HEK293 (cell line): ENCODE measurements at regions not wholly inside any gene's neighbourhood (a gene's known extent, or its start where the extent isn't known, plus 50 kb on each side); places are given as distances from the start of the nearest gene placed in this dataset.

ENCODE experiments used
- CTCF ChIA-PET: fragments of 350-600 bp; formaldehyde crosslinking; extraction: SDS; loops from one replicate; lab custom pipeline; 2021; ENCODE audit warnings: antibody characterized with exemption; lab: Yijun Ruan, JAX
- POLR2A ChIA-PET: fragments of 300-600 bp; formaldehyde crosslinking; extraction: SDS; loops from one replicate; lab custom pipeline; 2020; ENCODE audit warnings: antibody characterized with exemption, inconsistent platforms; lab: Yijun Ruan, JAX
- H3K27ac ChIP-seq: fragments of 200-500 bp; sonication (Bioruptor generic); 2 replicates; pipeline ENCODE4 v1.5.1; 2014; ENCODE audit warnings: low read depth, low read length, control low read depth, inconsistent platforms; ENCODE audit errors: extremely low read depth
- H3K36me3 ChIP-seq, 2 experiments: fragments of 200-500 bp in 1 of 2; sonication (Bioruptor generic) in 1 of 2; 1 replicate in 1 of 2; 2 replicates in 1 of 2; pipeline ENCODE4 v1.5.1; 2014 to 2017; ENCODE audit warnings: inconsistent platforms in 2 of 2, low read length in 2 of 2; ENCODE audit not compliant: control insufficient read depth in 2 of 2, insufficient read depth in 1 of 2
- H3K4me1 ChIP-seq: fragments of 200-500 bp; sonication (Bioruptor generic); 2 replicates; pipeline ENCODE4 v1.5.1; 2014; ENCODE audit warnings: mild to moderate bottlenecking, low read length, inconsistent platforms; ENCODE audit not compliant: control insufficient read depth, insufficient read depth
- H3K4me3 ChIP-seq: 2 replicates; pipeline ENCODE4 v1.5.1; 2011; ENCODE audit warnings: low read depth, mild to moderate bottlenecking, control low read depth, low read length, moderate library complexity
- H3K9me3 ChIP-seq: fragments of 200-500 bp; sonication (Bioruptor generic); 2 replicates; pipeline ENCODE4 v1.5.1; 2014; ENCODE audit warnings: low read depth, low read length, inconsistent platforms; ENCODE audit not compliant: control insufficient read depth, insufficient read depth
- GLI4 ChIP-seq: fragments of 450-650 bp; formaldehyde crosslinking; IDR thresholded peaks from 2 replicates; pipeline ENCODE4 v1.5.1; 2016; ENCODE audit warnings: missing biosample characterization, missing genetic modification characterization
- KLF10 ChIP-seq: fragments of 450-650 bp; IDR thresholded peaks from 2 replicates; pipeline ENCODE4 v1.5.1; 2018; ENCODE audit warnings: missing biosample characterization, mild to moderate bottlenecking, missing genetic modification characterization
- MEIS1 ChIP-seq: sonication (generic); formaldehyde crosslinking; IDR thresholded peaks from 2 replicates; pipeline ENCODE4 v1.8.1; 2022; ENCODE audit warnings: missing genetic modification reagents, mild to moderate bottlenecking, borderline replicate concordance
- SALL2 ChIP-seq: fragments of 450-650 bp; formaldehyde crosslinking; IDR thresholded peaks from 2 replicates; pipeline ENCODE4 v1.5.0; 2017; ENCODE audit warnings: missing biosample characterization, mild to moderate bottlenecking, missing genetic modification characterization, borderline replicate concordance
- SP3 ChIP-seq: fragments of 450-650 bp; formaldehyde crosslinking; IDR thresholded peaks from 2 replicates; pipeline ENCODE4 v1.5.1; 2016; ENCODE audit warnings: missing biosample characterization, missing genetic modification characterization
- YY1 ChIP-seq: fragments of 450-650 bp; formaldehyde crosslinking; IDR thresholded peaks from 2 replicates; pipeline ENCODE4 v1.5.1; 2018; ENCODE audit warnings: missing biosample characterization, missing genetic modification characterization
- YY2 ChIP-seq: fragments of 450-650 bp; formaldehyde crosslinking; IDR thresholded peaks from 2 replicates; pipeline ENCODE4 v1.5.1; 2016; ENCODE audit warnings: missing biosample characterization, missing genetic modification characterization
- ZBTB21 ChIP-seq: fragments of 450-650 bp; formaldehyde crosslinking; IDR thresholded peaks from 2 replicates; pipeline ENCODE4 v1.5.1; 2017; ENCODE audit warnings: missing biosample characterization, missing genetic modification characterization
- ZFHX2 ChIP-seq: fragments of 450-650 bp; formaldehyde crosslinking; conservative IDR thresholded peaks from 2 replicates; pipeline ENCODE4 v1.5.1; 2016; ENCODE audit warnings: missing biosample characterization, missing genetic modification characterization
- ZNF10 ChIP-seq: fragments of 450-650 bp; formaldehyde crosslinking; IDR thresholded peaks from 2 replicates; pipeline ENCODE4 v1.5.1; 2017; ENCODE audit warnings: missing biosample characterization, missing genetic modification characterization
- ZNF121 ChIP-seq: fragments of 450-650 bp; formaldehyde crosslinking; IDR thresholded peaks from 2 replicates; pipeline ENCODE4 v1.5.1; 2016; ENCODE audit warnings: missing biosample characterization, missing genetic modification characterization
- ZNF16 ChIP-seq: fragments of 450-650 bp; formaldehyde crosslinking; IDR thresholded peaks from 2 replicates; pipeline ENCODE4 v1.5.1; 2016; ENCODE audit warnings: low read depth, missing biosample characterization, missing genetic modification characterization
- ZNF19 ChIP-seq: fragments of 450-650 bp; formaldehyde crosslinking; IDR thresholded peaks from 2 replicates; pipeline ENCODE4; 2016; ENCODE audit warnings: missing biosample characterization, missing genetic modification characterization, low read depth
- ZNF24 ChIP-seq: fragments of 450-650 bp; formaldehyde crosslinking; IDR thresholded peaks from 2 replicates; pipeline ENCODE4 v1.5.1; 2016; ENCODE audit warnings: missing biosample characterization, missing genetic modification characterization
- ZNF266 ChIP-seq: fragments of 450-650 bp; formaldehyde crosslinking; IDR thresholded peaks from 2 replicates; pipeline ENCODE4 v1.5.1; 2016; ENCODE audit warnings: missing biosample characterization, missing genetic modification characterization, low read depth
- ZNF292 ChIP-seq: fragments of 450-650 bp; formaldehyde crosslinking; IDR thresholded peaks from 2 replicates; pipeline ENCODE4 v1.5.1; 2016; ENCODE audit warnings: low read depth, missing biosample characterization, missing genetic modification characterization, borderline replicate concordance
- ZNF394 ChIP-seq: fragments of 450-650 bp; formaldehyde crosslinking; IDR thresholded peaks from 2 replicates; pipeline ENCODE4 v1.5.1; 2016; ENCODE audit warnings: missing biosample characterization, missing genetic modification characterization, mild to moderate bottlenecking, moderate library complexity, borderline replicate concordance
- ZNF48 ChIP-seq: fragments of 450-650 bp; formaldehyde crosslinking; IDR thresholded peaks from 2 replicates; pipeline ENCODE4 v1.5.1; 2016; ENCODE audit warnings: missing biosample characterization, missing genetic modification characterization
- ZNF529 ChIP-seq: fragments of 450-650 bp; formaldehyde crosslinking; IDR thresholded peaks from 2 replicates; pipeline ENCODE4 v1.5.1; 2017; ENCODE audit warnings: missing genetic modification characterization, missing biosample characterization; ENCODE audit not compliant: insufficient replicate concordance
- ZNF555 ChIP-seq: fragments of 450-650 bp; formaldehyde crosslinking; conservative IDR thresholded peaks from 2 replicates; pipeline ENCODE4 v1.5.1; 2017; ENCODE audit warnings: missing biosample characterization, mild to moderate bottlenecking, missing genetic modification characterization, inconsistent platforms
- ZNF560 ChIP-seq: fragments of 450-650 bp; formaldehyde crosslinking; IDR thresholded peaks from 2 replicates; pipeline ENCODE4 v1.5.1; 2017; ENCODE audit warnings: missing biosample characterization, missing genetic modification characterization, borderline replicate concordance
- ZNF707 ChIP-seq: fragments of 450-650 bp; formaldehyde crosslinking; IDR thresholded peaks from 2 replicates; pipeline ENCODE4 v1.5.1; 2016; ENCODE audit warnings: missing biosample characterization, missing genetic modification characterization
- ZNF837 ChIP-seq: fragments of 450-650 bp; formaldehyde crosslinking; IDR thresholded peaks from 2 replicates; pipeline ENCODE4 v1.5.1; 2016; ENCODE audit warnings: missing biosample characterization, missing genetic modification characterization
- ZNF843 ChIP-seq: fragments of 450-650 bp; formaldehyde crosslinking; IDR thresholded peaks from 2 replicates; pipeline ENCODE4 v1.5.1; 2016; ENCODE audit warnings: missing biosample characterization, missing genetic modification characterization
- TF ChIP-seq, protein P1 (sequence below): fragments of 450-650 bp; formaldehyde crosslinking; conservative IDR thresholded peaks from 2 replicates; pipeline ENCODE4 v1.5.1; 2016; ENCODE audit warnings: low read depth, missing biosample characterization, missing genetic modification characterization
- TF ChIP-seq, protein P2 (sequence below): fragments of 450-650 bp; formaldehyde crosslinking; IDR thresholded peaks from 2 replicates; pipeline ENCODE4 v1.5.1; 2016; ENCODE audit warnings: missing biosample characterization, missing genetic modification characterization
- TF ChIP-seq, protein P3 (sequence below): fragments of 450-650 bp; formaldehyde crosslinking; IDR thresholded peaks from 2 replicates; pipeline ENCODE4 v1.5.1; 2016; ENCODE audit warnings: missing biosample characterization, missing genetic modification characterization
- TF ChIP-seq, protein P4 (sequence below): fragments of 450-650 bp; formaldehyde crosslinking; IDR thresholded peaks from 2 replicates; pipeline ENCODE4 v1.5.1; 2017; ENCODE audit warnings: missing biosample characterization, mild to moderate bottlenecking, missing genetic modification characterization, moderate library complexity
- TF ChIP-seq, protein P5 (sequence below): fragments of 450-650 bp; formaldehyde crosslinking; IDR thresholded peaks from 2 replicates; pipeline ENCODE4 v1.5.1; 2016; ENCODE audit warnings: missing biosample characterization, missing genetic modification characterization, low read depth

DNA sequence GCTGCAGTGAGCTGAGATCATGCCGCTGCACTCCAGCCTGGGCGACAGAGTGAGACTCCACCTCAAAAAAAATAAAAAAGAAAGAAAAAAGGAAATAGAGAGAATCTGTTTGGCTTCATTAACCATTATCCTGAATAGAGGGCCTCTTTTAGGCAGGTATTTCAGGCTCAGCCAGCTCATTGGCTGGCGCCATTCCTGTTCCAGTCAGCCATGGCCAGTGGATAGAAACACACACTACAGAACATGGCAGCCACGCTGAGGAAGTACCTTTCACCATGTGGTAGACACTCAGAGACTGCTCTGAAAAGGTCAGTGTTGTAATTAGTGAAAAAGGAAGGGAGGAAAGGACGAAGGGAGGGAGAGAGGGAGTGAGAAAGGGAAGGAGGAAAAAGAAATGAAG lies 340.0 kb upstream of the ACTBL2 start:
- Histone ChIP-seq H3K4me1 (no peaks in the 10 kb centered on the region), H3K36me3 (no peaks in the 10 kb centered on the region), H3K9me3 (no peaks in the 10 kb centered on the region), H3K4me3 (no peak overlapping the region), H3K27ac (no peak overlapping the region)
- TF ChIP-seq, protein P1, sequence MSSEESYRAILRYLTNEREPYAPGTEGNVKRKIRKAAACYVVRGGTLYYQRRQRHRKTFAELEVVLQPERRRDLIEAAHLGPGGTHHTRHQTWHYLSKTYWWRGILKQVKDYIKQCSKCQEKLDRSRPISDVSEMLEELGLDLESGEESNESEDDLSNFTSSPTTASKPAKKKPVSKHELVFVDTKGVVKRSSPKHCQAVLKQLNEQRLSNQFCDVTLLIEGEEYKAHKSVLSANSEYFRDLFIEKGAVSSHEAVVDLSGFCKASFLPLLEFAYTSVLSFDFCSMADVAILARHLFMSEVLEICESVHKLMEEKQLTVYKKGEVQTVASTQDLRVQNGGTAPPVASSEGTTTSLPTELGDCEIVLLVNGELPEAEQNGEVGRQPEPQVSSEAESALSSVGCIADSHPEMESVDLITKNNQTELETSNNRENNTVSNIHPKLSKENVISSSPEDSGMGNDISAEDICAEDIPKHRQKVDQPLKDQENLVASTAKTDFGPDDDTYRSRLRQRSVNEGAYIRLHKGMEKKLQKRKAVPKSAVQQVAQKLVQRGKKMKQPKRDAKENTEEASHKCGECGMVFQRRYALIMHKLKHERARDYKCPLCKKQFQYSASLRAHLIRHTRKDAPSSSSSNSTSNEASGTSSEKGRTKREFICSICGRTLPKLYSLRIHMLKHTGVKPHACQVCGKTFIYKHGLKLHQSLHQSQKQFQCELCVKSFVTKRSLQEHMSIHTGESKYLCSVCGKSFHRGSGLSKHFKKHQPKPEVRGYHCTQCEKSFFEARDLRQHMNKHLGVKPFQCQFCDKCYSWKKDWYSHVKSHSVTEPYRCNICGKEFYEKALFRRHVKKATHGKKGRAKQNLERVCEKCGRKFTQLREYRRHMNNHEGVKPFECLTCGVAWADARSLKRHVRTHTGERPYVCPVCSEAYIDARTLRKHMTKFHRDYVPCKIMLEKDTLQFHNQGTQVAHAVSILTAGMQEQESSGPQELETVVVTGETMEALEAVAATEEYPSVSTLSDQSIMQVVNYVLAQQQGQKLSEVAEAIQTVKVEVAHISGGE (tag by site-specific recombination) = no peak
- TF ChIP-seq ZNF10 = no peak
- TF ChIP-seq, protein P2, sequence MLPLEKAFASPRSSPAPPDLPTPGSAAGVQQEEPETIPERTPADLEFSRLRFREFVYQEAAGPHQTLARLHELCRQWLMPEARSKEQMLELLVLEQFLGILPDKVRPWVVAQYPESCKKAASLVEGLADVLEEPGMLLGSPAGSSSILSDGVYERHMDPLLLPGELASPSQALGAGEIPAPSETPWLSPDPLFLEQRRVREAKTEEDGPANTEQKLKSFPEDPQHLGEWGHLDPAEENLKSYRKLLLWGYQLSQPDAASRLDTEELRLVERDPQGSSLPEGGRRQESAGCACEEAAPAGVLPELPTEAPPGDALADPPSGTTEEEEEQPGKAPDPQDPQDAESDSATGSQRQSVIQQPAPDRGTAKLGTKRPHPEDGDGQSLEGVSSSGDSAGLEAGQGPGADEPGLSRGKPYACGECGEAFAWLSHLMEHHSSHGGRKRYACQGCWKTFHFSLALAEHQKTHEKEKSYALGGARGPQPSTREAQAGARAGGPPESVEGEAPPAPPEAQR (tag by site-specific recombination) = no peak
- no peak for TF ChIP-seq ZNF24 (tag by site-specific recombination)
- TF ChIP-seq, protein P3, sequence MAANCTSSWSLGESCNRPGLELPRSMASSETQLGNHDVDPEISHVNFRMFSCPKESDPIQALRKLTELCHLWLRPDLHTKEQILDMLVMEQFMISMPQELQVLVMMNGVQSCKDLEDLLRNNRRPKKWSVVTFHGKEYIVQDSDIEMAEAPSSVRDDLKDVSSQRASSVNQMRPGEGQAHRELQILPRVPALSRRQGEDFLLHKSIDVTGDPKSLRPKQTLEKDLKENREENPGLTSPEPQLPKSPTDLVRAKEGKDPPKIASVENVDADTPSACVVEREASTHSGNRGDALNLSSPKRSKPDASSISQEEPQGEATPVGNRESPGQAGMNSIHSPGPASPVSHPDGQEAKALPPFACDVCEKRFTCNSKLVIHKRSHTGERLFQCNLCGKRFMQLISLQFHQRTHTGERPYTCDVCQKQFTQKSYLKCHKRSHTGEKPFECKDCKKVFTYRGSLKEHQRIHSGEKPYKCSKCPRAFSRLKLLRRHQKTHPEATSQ (tag by site-specific recombination) = no peak
- no peak for TF ChIP-seq ZNF394 (tag by site-specific recombination)
- no peak for TF ChIP-seq YY2 (tag by site-specific recombination)
- TF ChIP-seq ZNF292 (tag by site-specific recombination) = no peak
- TF ChIP-seq GLI4 = no peak
- TF ChIP-seq SP3 (tag by site-specific recombination) = no peak
- TF ChIP-seq ZNF555 (tag by site-specific recombination) = no peak
- TF ChIP-seq ZNF16 (tag by site-specific recombination) = no peak
- TF ChIP-seq SALL2 = no peak
- TF ChIP-seq MEIS1 = no peak
- TF ChIP-seq KLF10 (tag by site-specific recombination) = no peak
- no peak for TF ChIP-seq ZFHX2 (tag by site-specific recombination)
- TF ChIP-seq ZNF19 (tag by site-specific recombination) = no peak
- no peak for TF ChIP-seq ZNF266 (tag by site-specific recombination)
- TF ChIP-seq ZNF837 (tag by site-specific recombination) = no peak
- ChIA-PET CTCF (interaction anchor here (0.7 kb wide), 2 partner anchors 143 to 317 kb away, joined by 3 to 4 read pairs; no protein-coding TSS in a partner anchor), POLR2A (no interaction called here)

DNA sequence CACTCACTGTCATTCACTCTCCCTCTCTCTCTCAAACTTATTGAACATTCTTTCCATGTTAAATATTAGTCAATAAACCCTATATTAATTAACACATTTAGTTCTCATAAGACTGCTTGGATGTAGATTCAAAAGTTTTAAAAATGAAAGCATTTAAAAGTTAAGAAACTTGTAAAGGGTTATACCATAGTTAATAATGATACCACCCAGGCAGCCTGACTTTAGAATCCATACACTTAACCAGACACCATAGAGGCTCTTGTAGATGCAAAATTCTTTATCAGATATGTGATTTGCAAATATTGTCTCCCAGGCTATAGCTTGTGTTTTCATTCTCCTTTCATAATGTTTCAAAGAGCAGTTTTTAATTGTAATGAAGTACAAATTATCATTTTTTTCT lies 335.8 kb upstream of the ACTBL2 start:
- Histone ChIP-seq H3K4me1 (no peaks in the 10 kb centered on the region), H3K4me3 (no peak overlapping the region), H3K36me3 (no peaks in the 10 kb centered on the region), H3K9me3 (no peaks in the 10 kb centered on the region), H3K27ac (no peak overlapping the region)
- ChIA-PET CTCF (no interaction called here), POLR2A (no interaction called here)
- TF ChIP-seq, protein P4, sequence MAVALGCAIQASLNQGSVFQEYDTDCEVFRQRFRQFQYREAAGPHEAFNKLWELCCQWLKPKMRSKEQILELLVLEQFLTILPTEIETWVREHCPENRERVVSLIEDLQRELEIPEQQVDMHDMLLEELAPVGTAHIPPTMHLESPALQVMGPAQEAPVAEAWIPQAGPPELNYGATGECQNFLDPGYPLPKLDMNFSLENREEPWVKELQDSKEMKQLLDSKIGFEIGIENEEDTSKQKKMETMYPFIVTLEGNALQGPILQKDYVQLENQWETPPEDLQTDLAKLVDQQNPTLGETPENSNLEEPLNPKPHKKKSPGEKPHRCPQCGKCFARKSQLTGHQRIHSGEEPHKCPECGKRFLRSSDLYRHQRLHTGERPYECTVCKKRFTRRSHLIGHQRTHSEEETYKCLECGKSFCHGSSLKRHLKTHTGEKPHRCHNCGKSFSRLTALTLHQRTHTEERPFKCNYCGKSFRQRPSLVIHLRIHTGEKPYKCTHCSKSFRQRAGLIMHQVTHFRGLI = no peak
- TF ChIP-seq ZNF560 (tag by site-specific recombination) (no peak), ZNF121 (tag by site-specific recombination) (no peak), ZNF843 (tag by site-specific recombination) (no peak), ZNF48 (tag by site-specific recombination) (no peak), YY1 (tag by site-specific recombination) (no peak), ZNF529 (tag by site-specific recombination) (no peak), ZNF707 (no peak), SP3 (tag by site-specific recombination) (no peak), ZBTB21 (tag by site-specific recombination) (no peak)
- TF ChIP-seq, protein P5, sequence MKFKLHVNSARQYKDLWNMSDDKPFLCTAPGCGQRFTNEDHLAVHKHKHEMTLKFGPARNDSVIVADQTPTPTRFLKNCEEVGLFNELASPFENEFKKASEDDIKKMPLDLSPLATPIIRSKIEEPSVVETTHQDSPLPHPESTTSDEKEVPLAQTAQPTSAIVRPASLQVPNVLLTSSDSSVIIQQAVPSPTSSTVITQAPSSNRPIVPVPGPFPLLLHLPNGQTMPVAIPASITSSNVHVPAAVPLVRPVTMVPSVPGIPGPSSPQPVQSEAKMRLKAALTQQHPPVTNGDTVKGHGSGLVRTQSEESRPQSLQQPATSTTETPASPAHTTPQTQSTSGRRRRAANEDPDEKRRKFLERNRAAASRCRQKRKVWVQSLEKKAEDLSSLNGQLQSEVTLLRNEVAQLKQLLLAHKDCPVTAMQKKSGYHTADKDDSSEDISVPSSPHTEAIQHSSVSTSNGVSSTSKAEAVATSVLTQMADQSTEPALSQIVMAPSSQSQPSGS (tag by site-specific recombination) = no peak
